WTC11 (cell line): ENCODE measurements at regions not wholly inside any gene's neighbourhood (a gene's known extent, or its start where the extent isn't known, plus 50 kb on each side); places are given as distances from the start of the nearest gene placed in this dataset.

Source experiments
- ATAC-seq: fragments of 200-7000 bp; cut with Tn5 transposase; 2 replicates; pipeline ENCODE4 v1.10.0; 2021; ENCODE audit warnings: mild to moderate bottlenecking, moderate library complexity
- CTCF ChIA-PET: fragments of 300-600 bp; sonication (Branson Sonifier 250); formaldehyde crosslinking; loops from one replicate; lab custom pipeline; 2021; ENCODE audit warnings: antibody characterized with exemption; lab: Charles Lee
- POLR2A ChIA-PET: fragments of 350-600 bp; sonication (Branson Sonifier 250); formaldehyde crosslinking; loops from one replicate; lab custom pipeline; 2021; ENCODE audit warnings: antibody characterized with exemption; lab: Charles Lee
- DNase-seq: peaks from one replicate; pipeline ENCODE4 v3.0.0; 2021; ENCODE audit warnings: low spot score
- H3K27ac Mint-ChIP-seq: 2 replicates; pipeline ENCODE4 v1.8.0; 2021; ENCODE audit warnings: mixed read lengths
- H3K27me3 Mint-ChIP-seq: 2 replicates; pipeline ENCODE4 v1.8.0; 2021; ENCODE audit warnings: low read depth, mild to moderate bottlenecking, moderate library complexity, mixed read lengths
- H3K36me3 Mint-ChIP-seq: 2 replicates; pipeline ENCODE4 v1.8.0; 2021; ENCODE audit warnings: mixed read lengths
- H3K4me1 Mint-ChIP-seq: 2 replicates; pipeline ENCODE4 v1.8.0; 2022; ENCODE audit warnings: mixed read lengths
- H3K4me3 Mint-ChIP-seq: 2 replicates; pipeline ENCODE4 v1.8.0; 2021; ENCODE audit warnings: mild to moderate bottlenecking, moderate library complexity, mixed read lengths
- H3K9me3 Mint-ChIP-seq: 2 replicates; pipeline ENCODE4 v1.8.0; 2021; ENCODE audit warnings: mixed read lengths
- CREM ChIP-seq: sonication (generic); formaldehyde crosslinking; IDR thresholded peaks from 2 replicates; pipeline ENCODE4 v1.8.1; 2022; ENCODE audit warnings: mild to moderate bottlenecking, missing genetic modification reagents, moderate library complexity
- EMX1 ChIP-seq: fragments of 250-450 bp; sonication (Bioruptor Pico); IDR thresholded peaks from 2 replicates; pipeline ENCODE4 v1.8.0; 2021; ENCODE audit warnings: mild to moderate bottlenecking
- ETV6 ChIP-seq: sonication (generic); formaldehyde crosslinking; IDR thresholded peaks from 2 replicates; pipeline ENCODE4 v1.8.1; 2022; ENCODE audit warnings: mild to moderate bottlenecking, missing genetic modification reagents
- GRHL2 ChIP-seq: fragments of 250-450 bp; sonication (Bioruptor Pico); IDR thresholded peaks from 2 replicates; pipeline ENCODE4 v1.8.0; 2022; ENCODE audit warnings: mild to moderate bottlenecking, moderate library complexity; ENCODE audit not compliant: insufficient replicate concordance, severe bottlenecking
- NR2C2 ChIP-seq: sonication (generic); formaldehyde crosslinking; IDR thresholded peaks from 2 replicates; pipeline ENCODE4 v1.8.0; 2022; ENCODE audit warnings: mild to moderate bottlenecking, missing genetic modification reagents
- RELA ChIP-seq: sonication (generic); formaldehyde crosslinking; IDR thresholded peaks from 2 replicates; pipeline ENCODE4 v1.8.1; 2022; ENCODE audit warnings: missing genetic modification reagents, mild to moderate bottlenecking, borderline replicate concordance
- SP1 ChIP-seq: sonication (generic); formaldehyde crosslinking; conservative IDR thresholded peaks from 2 replicates; pipeline ENCODE4 v1.8.1; 2022; ENCODE audit warnings: missing genetic modification reagents
- TEAD1 ChIP-seq: sonication (generic); formaldehyde crosslinking; IDR thresholded peaks from 2 replicates; pipeline ENCODE4 v1.8.0; 2022; ENCODE audit warnings: mild to moderate bottlenecking, missing genetic modification reagents
- TP53 ChIP-seq: sonication (generic); formaldehyde crosslinking; IDR thresholded peaks from 2 replicates; pipeline ENCODE4 v1.8.1; 2023; ENCODE audit warnings: mild to moderate bottlenecking, missing genetic modification reagents
- ZBTB21 ChIP-seq: sonication (generic); formaldehyde crosslinking; IDR thresholded peaks from 2 replicates; pipeline ENCODE4 v1.8.1; 2023; ENCODE audit warnings: mild to moderate bottlenecking, missing genetic modification reagents, borderline replicate concordance
- ZNF219 ChIP-seq: sonication (generic); formaldehyde crosslinking; IDR thresholded peaks from 2 replicates; pipeline ENCODE4 v1.8.0; 2023; ENCODE audit warnings: missing genetic modification reagents, mild to moderate bottlenecking, borderline replicate concordance
- ZNF416 ChIP-seq: fragments of 250-450 bp; sonication (Bioruptor Pico); IDR thresholded peaks from 2 replicates; pipeline ENCODE4 v1.9.0; 2021; ENCODE audit warnings: mild to moderate bottlenecking, inconsistent platforms
- ZNF423 ChIP-seq: fragments of 250-450 bp; sonication (Bioruptor Pico); IDR thresholded peaks from 2 replicates; pipeline ENCODE4 v2.1.2; 2022; ENCODE audit warnings: mild to moderate bottlenecking, moderate library complexity
- TF ChIP-seq, protein P1 (sequence below): fragments of 250-450 bp; sonication (Bioruptor Pico); IDR thresholded peaks from 2 replicates; pipeline ENCODE4 v1.9.0; 2021; ENCODE audit warnings: mild to moderate bottlenecking
- TF ChIP-seq, protein P2 (sequence below): sonication (generic); formaldehyde crosslinking; IDR thresholded peaks from 2 replicates; pipeline ENCODE4 v1.8.1; 2023; ENCODE audit warnings: mild to moderate bottlenecking, missing genetic modification reagents, borderline replicate concordance
- TF ChIP-seq, protein P3 (sequence below): sonication (generic); formaldehyde crosslinking; IDR thresholded peaks from 2 replicates; pipeline ENCODE4 v1.8.1; 2022; ENCODE audit warnings: mild to moderate bottlenecking, moderate library complexity, missing genetic modification reagents
- TF ChIP-seq, protein P4 (sequence below): sonication (generic); formaldehyde crosslinking; IDR thresholded peaks from 2 replicates; pipeline ENCODE4 v1.8.1; 2022; ENCODE audit warnings: low read depth, mild to moderate bottlenecking, moderate library complexity, missing genetic modification reagents, borderline replicate concordance
- TF ChIP-seq, protein P5 (sequence below): sonication (generic); formaldehyde crosslinking; IDR thresholded peaks from 2 replicates; pipeline ENCODE4 v1.8.0; 2023; ENCODE audit warnings: missing genetic modification reagents, mild to moderate bottlenecking, borderline replicate concordance
- TF ChIP-seq, protein P6 (sequence below): fragments of 250-450 bp; sonication (Bioruptor Pico); IDR thresholded peaks from 2 replicates; pipeline ENCODE4 v2.1.2; 2022; ENCODE audit warnings: mild to moderate bottlenecking, moderate library complexity

DNA sequence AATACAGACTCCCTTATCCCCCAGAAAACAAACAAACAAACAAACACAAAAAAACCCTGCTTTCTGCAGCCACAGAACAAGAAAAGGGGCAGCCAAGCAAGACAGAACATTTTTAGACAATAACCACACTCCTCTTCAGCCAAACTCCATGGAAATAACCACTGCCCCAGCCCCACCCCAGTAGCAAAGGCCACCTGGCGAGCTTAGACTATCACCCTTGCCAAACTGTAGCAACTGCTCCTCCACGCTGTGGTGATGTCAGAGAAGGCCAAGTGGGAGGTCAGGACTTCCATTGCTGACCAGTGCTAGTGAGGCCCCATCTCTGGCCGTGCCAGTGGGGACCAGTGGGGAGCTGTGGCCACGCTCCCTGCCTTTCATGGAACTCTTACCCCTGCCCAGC is 60.3 kb upstream of the CHRNA7 start:
- TF ChIP-seq TEAD1 (CRISPR knock-in tag) (no peak), GRHL2 (no peak), NR2C2 (CRISPR knock-in tag) (no peak), EMX1 (CRISPR knock-in tag) (no peak), SP1 (CRISPR knock-in tag) (no peak), RELA (CRISPR knock-in tag) (no peak)
- TF ChIP-seq, protein P1, sequence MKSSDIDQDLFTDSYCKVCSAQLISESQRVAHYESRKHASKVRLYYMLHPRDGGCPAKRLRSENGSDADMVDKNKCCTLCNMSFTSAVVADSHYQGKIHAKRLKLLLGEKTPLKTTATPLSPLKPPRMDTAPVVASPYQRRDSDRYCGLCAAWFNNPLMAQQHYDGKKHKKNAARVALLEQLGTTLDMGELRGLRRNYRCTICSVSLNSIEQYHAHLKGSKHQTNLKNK (CRISPR knock-in tag) = no peak
- TF ChIP-seq, protein P2, sequence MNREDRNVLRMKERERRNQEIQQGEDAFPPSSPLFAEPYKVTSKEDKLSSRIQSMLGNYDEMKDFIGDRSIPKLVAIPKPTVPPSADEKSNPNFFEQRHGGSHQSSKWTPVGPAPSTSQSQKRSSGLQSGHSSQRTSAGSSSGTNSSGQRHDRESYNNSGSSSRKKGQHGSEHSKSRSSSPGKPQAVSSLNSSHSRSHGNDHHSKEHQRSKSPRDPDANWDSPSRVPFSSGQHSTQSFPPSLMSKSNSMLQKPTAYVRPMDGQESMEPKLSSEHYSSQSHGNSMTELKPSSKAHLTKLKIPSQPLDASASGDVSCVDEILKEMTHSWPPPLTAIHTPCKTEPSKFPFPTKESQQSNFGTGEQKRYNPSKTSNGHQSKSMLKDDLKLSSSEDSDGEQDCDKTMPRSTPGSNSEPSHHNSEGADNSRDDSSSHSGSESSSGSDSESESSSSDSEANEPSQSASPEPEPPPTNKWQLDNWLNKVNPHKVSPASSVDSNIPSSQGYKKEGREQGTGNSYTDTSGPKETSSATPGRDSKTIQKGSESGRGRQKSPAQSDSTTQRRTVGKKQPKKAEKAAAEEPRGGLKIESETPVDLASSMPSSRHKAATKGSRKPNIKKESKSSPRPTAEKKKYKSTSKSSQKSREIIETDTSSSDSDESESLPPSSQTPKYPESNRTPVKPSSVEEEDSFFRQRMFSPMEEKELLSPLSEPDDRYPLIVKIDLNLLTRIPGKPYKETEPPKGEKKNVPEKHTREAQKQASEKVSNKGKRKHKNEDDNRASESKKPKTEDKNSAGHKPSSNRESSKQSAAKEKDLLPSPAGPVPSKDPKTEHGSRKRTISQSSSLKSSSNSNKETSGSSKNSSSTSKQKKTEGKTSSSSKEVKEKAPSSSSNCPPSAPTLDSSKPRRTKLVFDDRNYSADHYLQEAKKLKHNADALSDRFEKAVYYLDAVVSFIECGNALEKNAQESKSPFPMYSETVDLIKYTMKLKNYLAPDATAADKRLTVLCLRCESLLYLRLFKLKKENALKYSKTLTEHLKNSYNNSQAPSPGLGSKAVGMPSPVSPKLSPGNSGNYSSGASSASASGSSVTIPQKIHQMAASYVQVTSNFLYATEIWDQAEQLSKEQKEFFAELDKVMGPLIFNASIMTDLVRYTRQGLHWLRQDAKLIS (CRISPR knock-in tag) = no peak
- no peak for DNase-seq
- Mint-ChIP-seq H3K27me3 (no peaks in the 10 kb centered on the region), H3K27ac (no peak overlapping the region), H3K4me1 (peaks cover 19% of the 10 kb centered on the region), H3K9me3 (no peaks in the 10 kb centered on the region), H3K4me3 (no peak overlapping the region), H3K36me3 (no peaks in the 10 kb centered on the region)
- CTCF ChIA-PET = interaction anchor here (1.3 to 2.3 kb wide), 2 partner anchors 8 to 83 kb away, joined by 6 to 8 read pairs; no protein-coding TSS in a partner anchor
- ATAC-seq = no peak
- POLR2A ChIA-PET = no interaction called here

DNA sequence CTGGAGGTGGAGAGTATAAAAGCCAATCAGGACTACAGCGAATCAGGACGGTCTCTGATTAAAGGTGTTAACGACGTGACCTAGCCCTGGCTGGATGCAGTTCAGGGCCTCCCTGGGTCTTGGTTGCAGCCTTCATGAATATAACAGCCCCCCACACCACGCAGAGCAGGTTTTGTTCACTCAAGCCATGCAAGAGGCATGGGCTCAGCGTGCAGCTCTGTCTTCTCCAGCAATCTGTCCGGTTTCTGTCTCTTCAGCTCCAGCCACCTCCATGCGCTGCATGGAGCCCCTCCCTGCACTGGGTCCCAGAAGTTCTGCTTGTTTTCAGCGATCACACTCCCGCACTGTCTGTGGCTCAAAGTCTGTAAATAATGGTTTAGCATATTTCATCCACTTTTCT is 57.1 kb upstream of the CHRNA7 start:
- Mint-ChIP-seq H3K4me1 (peaks cover 22% of the 10 kb centered on the region), H3K27ac (no peak overlapping the region), H3K36me3 (no peaks in the 10 kb centered on the region), H3K4me3 (no peak overlapping the region), H3K9me3 (no peaks in the 10 kb centered on the region), H3K27me3 (peaks cover 15% of the 10 kb centered on the region)
- ChIA-PET POLR2A (no interaction called here), CTCF (interaction anchor here (1.4 to 5.4 kb wide), 3 partner anchors 12 to 86 kb away, joined by 4 to 55 read pairs (median 27); no protein-coding TSS in a partner anchor)
- ATAC-seq (no peak), DNase-seq (no peak)
- TF ChIP-seq ZNF423 (CRISPR knock-in tag) (no peak), ZBTB21 (CRISPR knock-in tag) (no peak), ETV6 (no peak), ZNF416 (CRISPR knock-in tag) (no peak), CREM (CRISPR knock-in tag) (no peak), TP53 (CRISPR knock-in tag) (no peak), ZNF219 (CRISPR knock-in tag) (no peak), GRHL2 (no peak)
- TF ChIP-seq, protein P3, sequence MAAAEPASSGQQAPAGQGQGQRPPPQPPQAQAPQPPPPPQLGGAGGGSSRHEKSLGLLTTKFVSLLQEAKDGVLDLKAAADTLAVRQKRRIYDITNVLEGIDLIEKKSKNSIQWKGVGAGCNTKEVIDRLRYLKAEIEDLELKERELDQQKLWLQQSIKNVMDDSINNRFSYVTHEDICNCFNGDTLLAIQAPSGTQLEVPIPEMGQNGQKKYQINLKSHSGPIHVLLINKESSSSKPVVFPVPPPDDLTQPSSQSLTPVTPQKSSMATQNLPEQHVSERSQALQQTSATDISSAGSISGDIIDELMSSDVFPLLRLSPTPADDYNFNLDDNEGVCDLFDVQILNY (CRISPR knock-in tag) = no peak
- TF ChIP-seq, protein P4, sequence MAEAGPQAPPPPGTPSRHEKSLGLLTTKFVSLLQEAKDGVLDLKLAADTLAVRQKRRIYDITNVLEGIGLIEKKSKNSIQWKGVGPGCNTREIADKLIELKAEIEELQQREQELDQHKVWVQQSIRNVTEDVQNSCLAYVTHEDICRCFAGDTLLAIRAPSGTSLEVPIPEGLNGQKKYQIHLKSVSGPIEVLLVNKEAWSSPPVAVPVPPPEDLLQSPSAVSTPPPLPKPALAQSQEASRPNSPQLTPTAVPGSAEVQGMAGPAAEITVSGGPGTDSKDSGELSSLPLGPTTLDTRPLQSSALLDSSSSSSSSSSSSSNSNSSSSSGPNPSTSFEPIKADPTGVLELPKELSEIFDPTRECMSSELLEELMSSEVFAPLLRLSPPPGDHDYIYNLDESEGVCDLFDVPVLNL (CRISPR knock-in tag) = no peak
- TF ChIP-seq, protein P5, sequence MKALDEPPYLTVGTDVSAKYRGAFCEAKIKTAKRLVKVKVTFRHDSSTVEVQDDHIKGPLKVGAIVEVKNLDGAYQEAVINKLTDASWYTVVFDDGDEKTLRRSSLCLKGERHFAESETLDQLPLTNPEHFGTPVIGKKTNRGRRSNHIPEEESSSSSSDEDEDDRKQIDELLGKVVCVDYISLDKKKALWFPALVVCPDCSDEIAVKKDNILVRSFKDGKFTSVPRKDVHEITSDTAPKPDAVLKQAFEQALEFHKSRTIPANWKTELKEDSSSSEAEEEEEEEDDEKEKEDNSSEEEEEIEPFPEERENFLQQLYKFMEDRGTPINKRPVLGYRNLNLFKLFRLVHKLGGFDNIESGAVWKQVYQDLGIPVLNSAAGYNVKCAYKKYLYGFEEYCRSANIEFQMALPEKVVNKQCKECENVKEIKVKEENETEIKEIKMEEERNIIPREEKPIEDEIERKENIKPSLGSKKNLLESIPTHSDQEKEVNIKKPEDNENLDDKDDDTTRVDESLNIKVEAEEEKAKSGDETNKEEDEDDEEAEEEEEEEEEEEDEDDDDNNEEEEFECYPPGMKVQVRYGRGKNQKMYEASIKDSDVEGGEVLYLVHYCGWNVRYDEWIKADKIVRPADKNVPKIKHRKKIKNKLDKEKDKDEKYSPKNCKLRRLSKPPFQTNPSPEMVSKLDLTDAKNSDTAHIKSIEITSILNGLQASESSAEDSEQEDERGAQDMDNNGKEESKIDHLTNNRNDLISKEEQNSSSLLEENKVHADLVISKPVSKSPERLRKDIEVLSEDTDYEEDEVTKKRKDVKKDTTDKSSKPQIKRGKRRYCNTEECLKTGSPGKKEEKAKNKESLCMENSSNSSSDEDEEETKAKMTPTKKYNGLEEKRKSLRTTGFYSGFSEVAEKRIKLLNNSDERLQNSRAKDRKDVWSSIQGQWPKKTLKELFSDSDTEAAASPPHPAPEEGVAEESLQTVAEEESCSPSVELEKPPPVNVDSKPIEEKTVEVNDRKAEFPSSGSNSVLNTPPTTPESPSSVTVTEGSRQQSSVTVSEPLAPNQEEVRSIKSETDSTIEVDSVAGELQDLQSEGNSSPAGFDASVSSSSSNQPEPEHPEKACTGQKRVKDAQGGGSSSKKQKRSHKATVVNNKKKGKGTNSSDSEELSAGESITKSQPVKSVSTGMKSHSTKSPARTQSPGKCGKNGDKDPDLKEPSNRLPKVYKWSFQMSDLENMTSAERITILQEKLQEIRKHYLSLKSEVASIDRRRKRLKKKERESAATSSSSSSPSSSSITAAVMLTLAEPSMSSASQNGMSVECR (CRISPR knock-in tag) = no peak
- TF ChIP-seq, protein P6, sequence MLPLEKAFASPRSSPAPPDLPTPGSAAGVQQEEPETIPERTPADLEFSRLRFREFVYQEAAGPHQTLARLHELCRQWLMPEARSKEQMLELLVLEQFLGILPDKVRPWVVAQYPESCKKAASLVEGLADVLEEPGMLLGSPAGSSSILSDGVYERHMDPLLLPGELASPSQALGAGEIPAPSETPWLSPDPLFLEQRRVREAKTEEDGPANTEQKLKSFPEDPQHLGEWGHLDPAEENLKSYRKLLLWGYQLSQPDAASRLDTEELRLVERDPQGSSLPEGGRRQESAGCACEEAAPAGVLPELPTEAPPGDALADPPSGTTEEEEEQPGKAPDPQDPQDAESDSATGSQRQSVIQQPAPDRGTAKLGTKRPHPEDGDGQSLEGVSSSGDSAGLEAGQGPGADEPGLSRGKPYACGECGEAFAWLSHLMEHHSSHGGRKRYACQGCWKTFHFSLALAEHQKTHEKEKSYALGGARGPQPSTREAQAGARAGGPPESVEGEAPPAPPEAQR (CRISPR knock-in tag) = no peak
- TF ChIP-seq, protein P2 (CRISPR knock-in tag) = no peak
